Keratinocyte (primary cell): ENCODE measurements at regions not wholly inside any gene's neighbourhood (a gene's known extent, or its start where the extent isn't known, plus 50 kb on each side); places are given as distances from the start of the nearest gene placed in this dataset.

ENCODE experiments used
- DNase-seq: peaks from one replicate; pipeline ENCODE4 v3.0.0-alpha.2; 2011; ENCODE audit warnings: low read depth, missing footprints, low spot score
- FAIRE-seq: peaks from 2 replicates; lab custom pipeline; 2011; peaks lifted over from hg19 to GRCh38; lab: Jason Lieb, UNC
- H2AFZ ChIP-seq: 2 replicates; pipeline ENCODE4 v1.6.0; 2012; ENCODE audit warnings: low read length, control low read depth, inconsistent platforms; ENCODE audit not compliant: control insufficient read depth
- H3K27ac ChIP-seq: 2 replicates; pipeline ENCODE4 v1.5.1; 2011; ENCODE audit warnings: low read length; ENCODE audit not compliant: control insufficient read depth, insufficient read depth
- H3K27me3 ChIP-seq: 3 replicates; pipeline ENCODE4 v1.6.0; 2011; ENCODE audit warnings: low read length; ENCODE audit not compliant: control insufficient read depth, insufficient read depth; ENCODE audit errors: extremely low read depth
- H3K36me3 ChIP-seq, 2 experiments: 2 replicates in 1 of 2; 3 replicates in 1 of 2; pipeline ENCODE4 v1.5.1; 2011; ENCODE audit warnings: low read length in 2 of 2, mild to moderate bottlenecking in 1 of 2; ENCODE audit not compliant: control insufficient read depth in 2 of 2, insufficient read depth in 2 of 2; ENCODE audit errors: extremely low read depth in 1 of 2
- H3K4me1 ChIP-seq: 3 replicates; pipeline ENCODE4 v1.5.1; 2011; ENCODE audit warnings: low read length; ENCODE audit not compliant: control insufficient read depth, insufficient read depth; ENCODE audit errors: extremely low read depth
- H3K4me2 ChIP-seq: 3 replicates; pipeline ENCODE4 v1.6.0; 2011; ENCODE audit warnings: low read depth, low read length; ENCODE audit not compliant: control insufficient read depth, insufficient read depth; ENCODE audit errors: extremely low read depth
- H3K4me3 ChIP-seq, 3 experiments: fragments of 200-600 bp in 1 of 3; sonication (generic) in 1 of 3; 2 replicates in 2 of 3; 3 replicates in 1 of 3; pipeline ENCODE4 v1.5.1; 2011 to 2016; ENCODE audit warnings: low read length in 3 of 3, mild to moderate bottlenecking in 3 of 3, control low read depth in 2 of 3, inconsistent platforms in 1 of 3, low read depth in 1 of 3, mixed read lengths in 1 of 3, mixed run types in 1 of 3, moderate library complexity in 1 of 3; ENCODE audit not compliant: control insufficient read depth in 2 of 3, insufficient read depth in 2 of 3; ENCODE audit errors: extremely low read depth in 1 of 3
- H3K79me2 ChIP-seq: 2 replicates; pipeline ENCODE4 v1.6.0; 2012; ENCODE audit warnings: low read length; ENCODE audit not compliant: control insufficient read depth, insufficient read depth
- H3K9ac ChIP-seq: 3 replicates; pipeline ENCODE4 v1.6.0; 2011; ENCODE audit warnings: low read length; ENCODE audit not compliant: control insufficient read depth, insufficient read depth; ENCODE audit errors: extremely low read depth
- H3K9me1 ChIP-seq: 3 replicates; pipeline ENCODE4 v1.6.0; 2011; ENCODE audit warnings: low read length; ENCODE audit not compliant: control insufficient read depth, insufficient read depth; ENCODE audit errors: extremely low read depth
- H3K9me3 ChIP-seq: 2 replicates; pipeline ENCODE4 v1.5.1; 2012; ENCODE audit warnings: low read depth, low read length; ENCODE audit not compliant: control insufficient read depth
- H4K20me1 ChIP-seq: 3 replicates; pipeline ENCODE4 v1.6.0; 2011; ENCODE audit warnings: low read length; ENCODE audit not compliant: control insufficient read depth, insufficient read depth; ENCODE audit errors: extremely low read depth
- EZH2 ChIP-seq: IDR thresholded peaks from one replicate; pipeline ENCODE4 v1.6.1; 2012; ENCODE audit warnings: inconsistent platforms, mild to moderate bottlenecking, low read length, moderate library complexity
- dilution Hi-C: fragments of 300-500 bp; cut with MboI; formaldehyde crosslinking; loops from one replicate; pipeline ENCODE4 v1.7.0; 2020; ENCODE audit warnings: low sequenced_read_pairs; ENCODE audit not compliant: extremely low pct_ligation_motif_present
- TF ChIP-seq, protein P1 (sequence below), 3 experiments: IDR thresholded peaks in 1 of 3; conservative IDR thresholded peaks in 1 of 3; optimal IDR thresholded peaks in 1 of 3; 2 replicates in 2 of 3; 3 replicates in 1 of 3; pipeline versions ENCODE3 to v1.5.1; 2011; ENCODE audit warnings: low read length in 3 of 3, mild to moderate bottlenecking in 3 of 3, moderate library complexity in 2 of 3, control low read depth in 1 of 3, inconsistent platforms in 1 of 3; ENCODE audit not compliant: insufficient read depth in 2 of 3; ENCODE audit errors: extremely low read depth in 1 of 3

DNA sequence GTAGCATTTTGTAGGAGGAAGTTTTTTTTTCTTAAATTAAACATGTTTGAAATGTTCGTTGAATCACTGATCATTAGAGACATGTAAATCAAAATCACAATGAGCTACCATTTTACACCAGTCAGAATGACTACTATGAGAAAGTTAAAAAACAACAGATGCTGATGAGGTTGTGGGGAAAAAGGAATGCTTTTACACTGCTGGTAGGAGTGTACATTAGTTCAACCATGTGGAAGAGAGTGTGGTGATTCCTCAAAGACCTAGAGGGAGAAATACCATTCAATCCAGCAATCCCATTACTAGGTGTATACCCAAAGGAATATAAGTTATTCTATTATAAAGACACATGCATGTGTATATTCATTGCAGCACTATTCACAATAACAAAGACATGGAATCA is 122.0 kb upstream of the ARGLU1 start:
- dilution Hi-C loops, result no loop called here
- Histone ChIP-seq H3K4me1 (no peaks in the 10 kb centered on the region), H4K20me1 (no peaks in the 10 kb centered on the region), H3K9ac (no peak overlapping the region), H3K27ac (no peak overlapping the region), H3K4me3 (no peak overlapping the region), H3K79me2 (no peaks in the 10 kb centered on the region), H3K36me3 (no peaks in the 10 kb centered on the region), H3K9me1 (no peaks in the 10 kb centered on the region), H3K4me2 (no peak overlapping the region), H3K9me3 (no peaks in the 10 kb centered on the region), H3K27me3 (no peaks in the 10 kb centered on the region), H2AFZ (no peak overlapping the region)
- no peak for DNase-seq
- no peak for FAIRE-seq
- no peak for TF ChIP-seq EZH2

GRCh38 chr13:106688940-106689339 is 121.0 kb upstream of the ARGLU1 start:
- FAIRE-seq (no peak), DNase-seq (no peak)
- no peaks in the 10 kb centered on the region for H3K9me3 ChIP-seq
- H3K9me1 ChIP-seq, result no peaks in the 10 kb centered on the region
- no peaks in the 10 kb centered on the region for H3K36me3 ChIP-seq
- H4K20me1 ChIP-seq, result no peaks in the 10 kb centered on the region
- no peak overlapping the region for H2AFZ ChIP-seq
- no peak overlapping the region for H3K9ac ChIP-seq
- H3K4me3 ChIP-seq, result no peak overlapping the region
- no peaks in the 10 kb centered on the region for H3K79me2 ChIP-seq
- no peaks in the 10 kb centered on the region for H3K27me3 ChIP-seq
- no peak overlapping the region for H3K27ac ChIP-seq
- no peaks in the 10 kb centered on the region for H3K4me1 ChIP-seq
- H3K4me2 ChIP-seq, result no peak overlapping the region
- TF ChIP-seq, protein P1, sequence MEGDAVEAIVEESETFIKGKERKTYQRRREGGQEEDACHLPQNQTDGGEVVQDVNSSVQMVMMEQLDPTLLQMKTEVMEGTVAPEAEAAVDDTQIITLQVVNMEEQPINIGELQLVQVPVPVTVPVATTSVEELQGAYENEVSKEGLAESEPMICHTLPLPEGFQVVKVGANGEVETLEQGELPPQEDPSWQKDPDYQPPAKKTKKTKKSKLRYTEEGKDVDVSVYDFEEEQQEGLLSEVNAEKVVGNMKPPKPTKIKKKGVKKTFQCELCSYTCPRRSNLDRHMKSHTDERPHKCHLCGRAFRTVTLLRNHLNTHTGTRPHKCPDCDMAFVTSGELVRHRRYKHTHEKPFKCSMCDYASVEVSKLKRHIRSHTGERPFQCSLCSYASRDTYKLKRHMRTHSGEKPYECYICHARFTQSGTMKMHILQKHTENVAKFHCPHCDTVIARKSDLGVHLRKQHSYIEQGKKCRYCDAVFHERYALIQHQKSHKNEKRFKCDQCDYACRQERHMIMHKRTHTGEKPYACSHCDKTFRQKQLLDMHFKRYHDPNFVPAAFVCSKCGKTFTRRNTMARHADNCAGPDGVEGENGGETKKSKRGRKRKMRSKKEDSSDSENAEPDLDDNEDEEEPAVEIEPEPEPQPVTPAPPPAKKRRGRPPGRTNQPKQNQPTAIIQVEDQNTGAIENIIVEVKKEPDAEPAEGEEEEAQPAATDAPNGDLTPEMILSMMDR (optimal IDR thresholded peaks at IDR 0.05 in 1 of 3, IDR thresholded peaks at IDR 0.05 in 1 of 3, conservative IDR thresholded peaks at IDR 0.05 in 1 of 3; ENCODE audit: extremely low read depth in 1 of 3, insufficient read depth in 2 of 3, low read length in 3 of 3), result no peak
- TF ChIP-seq EZH2, result no peak
- dilution Hi-C loops, result no loop called here

DNA sequence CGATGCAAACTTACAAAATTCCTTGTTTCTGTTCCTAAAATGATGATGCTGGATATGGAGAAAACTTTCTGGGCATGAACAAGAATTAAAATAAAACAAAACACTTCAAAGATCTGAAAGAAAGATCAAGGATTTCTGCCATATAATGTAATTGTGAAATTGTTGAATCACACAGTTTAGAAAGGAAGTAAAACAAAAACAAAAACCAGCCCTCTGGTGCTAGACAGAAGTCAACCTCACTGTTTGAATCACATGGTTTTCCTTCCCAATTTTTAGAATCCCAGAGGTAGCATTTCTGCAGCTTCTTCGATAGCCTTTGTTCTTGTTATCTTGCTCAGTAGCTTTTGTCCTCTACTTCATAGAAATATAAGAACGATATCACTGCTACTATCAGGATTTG is 118.2 kb upstream of the ARGLU1 start:
- no peaks in the 10 kb centered on the region for H3K36me3 ChIP-seq
- no peak overlapping the region for H3K27ac ChIP-seq
- dilution Hi-C loops, result no loop called here
- FAIRE-seq (no peak), DNase-seq (no peak)
- H3K9me1 ChIP-seq, result no peaks in the 10 kb centered on the region
- H2AFZ ChIP-seq, result no peak overlapping the region
- no peaks in the 10 kb centered on the region for H4K20me1 ChIP-seq
- no peak overlapping the region for H3K4me2 ChIP-seq
- H3K9ac ChIP-seq, result no peak overlapping the region
- TF ChIP-seq, protein P1 (optimal IDR thresholded peaks at IDR 0.05 in 1 of 3, IDR thresholded peaks at IDR 0.05 in 1 of 3, conservative IDR thresholded peaks at IDR 0.05 in 1 of 3; ENCODE audit: extremely low read depth in 1 of 3, insufficient read depth in 2 of 3, low read length in 3 of 3), result no peak
- TF ChIP-seq EZH2, result no peak
- no peak overlapping the region for H3K4me3 ChIP-seq
- H3K79me2 ChIP-seq, result no peaks in the 10 kb centered on the region
- no peaks in the 10 kb centered on the region for H3K27me3 ChIP-seq
- no peaks in the 10 kb centered on the region for H3K4me1 ChIP-seq
- no peaks in the 10 kb centered on the region for H3K9me3 ChIP-seq
